GM18498 (cell line): ENCODE measurements at regions not wholly inside any gene's neighbourhood (a gene's known extent, or its start where the extent isn't known, plus 50 kb on each side); places are given as distances from the start of the nearest gene placed in this dataset.

Experiments used
- ATAC-seq: cut with Tn5 transposase; IDR thresholded peaks from one replicate; pipeline ENCODE4 v1.9.1; 2021; ENCODE audit warnings: mild to moderate bottlenecking, moderate library complexity; ENCODE audit not compliant: unreplicated experiment

DNA sequence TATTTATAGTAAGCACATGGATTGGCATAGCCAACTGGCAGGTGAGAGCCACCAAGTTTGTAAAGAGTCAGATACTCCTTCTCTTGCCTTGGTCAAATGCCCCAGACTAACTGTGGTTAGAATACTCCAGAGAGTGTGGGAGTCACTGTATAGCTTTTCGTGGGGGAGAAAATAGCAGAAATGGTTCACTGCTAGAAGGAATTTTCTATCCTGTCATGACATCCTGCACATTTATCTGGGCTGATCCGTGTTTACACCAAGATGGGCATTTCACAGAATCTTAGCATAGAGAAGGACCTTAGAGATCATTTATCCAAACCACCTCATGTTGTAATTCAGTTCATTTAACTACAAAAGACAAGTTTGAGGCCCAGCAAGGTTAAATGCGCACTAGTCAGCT lies 460.8 kb downstream of the ENC1 start:
- ATAC-seq = no peak

DNA sequence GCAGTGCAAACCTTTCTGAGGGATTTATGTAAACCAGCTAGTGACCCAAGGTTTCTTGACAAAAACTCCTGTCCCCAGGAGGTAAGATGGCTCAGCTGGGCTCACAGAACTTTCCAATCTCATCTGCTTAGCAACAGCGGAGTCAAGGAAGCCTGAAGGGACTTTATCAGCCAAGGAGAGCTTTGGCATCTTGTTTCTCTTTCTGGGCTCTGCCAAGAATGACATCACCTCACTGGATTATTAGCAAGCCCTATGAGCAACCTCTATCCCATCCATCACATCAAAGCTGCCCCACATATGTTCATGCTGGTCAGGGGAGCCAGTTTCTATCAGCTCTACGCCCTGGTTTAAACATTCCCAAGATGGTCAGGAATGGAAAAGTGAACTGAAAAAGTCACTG lies 461.3 kb downstream of the ENC1 start:
- no peak for ATAC-seq

DNA sequence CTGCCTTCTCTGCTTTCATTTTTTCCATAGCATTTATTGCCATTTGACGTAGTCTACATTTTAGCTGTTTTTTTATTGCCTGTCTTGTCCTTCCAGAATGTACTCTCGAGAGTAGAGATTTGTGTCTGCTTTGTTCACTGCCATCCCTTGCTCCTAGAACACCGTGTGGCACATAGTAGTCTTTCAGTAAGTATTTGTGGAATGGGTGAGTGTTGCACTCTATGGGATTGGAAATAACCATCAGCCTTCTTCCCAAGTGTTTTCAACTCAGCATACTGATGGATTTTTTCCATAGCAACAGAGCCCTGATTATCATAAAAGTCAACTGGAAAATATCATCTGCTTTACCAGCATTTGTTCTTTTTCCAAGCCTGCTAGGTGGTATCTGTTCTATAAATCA lies 462.6 kb downstream of the ENC1 start:
- no peak for ATAC-seq

DNA sequence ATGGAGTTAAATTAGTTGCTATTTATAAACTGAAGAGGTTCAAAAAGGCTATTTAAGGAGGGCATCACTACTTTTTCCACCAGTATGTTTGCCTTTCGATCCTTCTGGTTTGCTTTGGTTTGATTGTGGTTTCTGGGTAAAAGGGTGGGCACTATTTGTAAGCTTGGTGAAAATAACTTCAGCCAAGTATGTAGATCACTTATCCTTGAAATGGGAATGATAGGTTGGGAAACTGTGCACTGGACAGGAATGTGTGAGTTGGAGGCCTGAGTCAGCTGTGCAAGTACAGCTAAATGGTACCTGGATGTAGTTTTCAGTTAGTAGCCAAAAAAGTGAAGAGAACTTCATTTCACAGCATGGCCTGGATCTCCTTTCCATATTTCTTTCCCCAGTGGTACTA lies 466.2 kb downstream of the ENC1 start:
- no peak for ATAC-seq

DNA sequence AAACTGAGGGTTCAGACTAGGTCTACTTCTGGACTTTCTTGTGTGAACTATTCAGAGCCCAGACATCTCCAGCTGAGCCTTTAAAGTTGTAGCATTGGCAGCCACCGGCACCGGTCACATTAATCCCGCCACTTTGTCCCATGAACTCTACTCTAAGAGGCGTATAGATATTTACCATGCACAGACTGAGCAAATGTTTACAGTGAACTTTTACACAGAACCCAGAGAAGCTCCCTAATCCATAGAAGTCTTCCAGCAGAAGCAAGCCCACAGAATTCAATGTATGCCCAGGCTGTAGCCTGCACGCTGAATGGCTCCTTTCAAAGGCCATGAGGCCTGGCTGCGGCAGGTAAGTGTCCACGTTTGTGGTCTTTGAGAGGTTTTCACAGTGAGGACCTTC lies 466.9 kb downstream of the ENC1 start:
- no peak for ATAC-seq

DNA sequence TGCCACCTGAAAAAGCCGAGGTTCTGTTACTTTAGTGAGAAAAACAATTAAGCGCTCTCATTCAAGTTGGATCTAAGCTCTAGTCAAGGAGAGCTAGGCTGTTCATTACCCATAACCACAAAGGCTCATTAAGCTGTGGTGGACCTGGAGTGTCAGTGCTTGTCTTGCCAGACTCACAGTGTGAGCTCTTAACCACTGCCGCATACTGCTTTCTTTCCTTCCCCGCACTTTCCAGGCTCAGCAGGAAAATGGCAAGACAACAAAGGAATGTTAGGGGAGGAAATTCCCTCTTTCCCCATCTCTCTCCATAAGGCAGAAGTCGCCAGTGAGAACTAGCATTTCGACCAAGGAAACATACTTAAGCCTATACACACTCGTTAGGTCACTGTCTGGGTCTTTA lies 467.3 kb downstream of the ENC1 start:
- no peak for ATAC-seq

DNA sequence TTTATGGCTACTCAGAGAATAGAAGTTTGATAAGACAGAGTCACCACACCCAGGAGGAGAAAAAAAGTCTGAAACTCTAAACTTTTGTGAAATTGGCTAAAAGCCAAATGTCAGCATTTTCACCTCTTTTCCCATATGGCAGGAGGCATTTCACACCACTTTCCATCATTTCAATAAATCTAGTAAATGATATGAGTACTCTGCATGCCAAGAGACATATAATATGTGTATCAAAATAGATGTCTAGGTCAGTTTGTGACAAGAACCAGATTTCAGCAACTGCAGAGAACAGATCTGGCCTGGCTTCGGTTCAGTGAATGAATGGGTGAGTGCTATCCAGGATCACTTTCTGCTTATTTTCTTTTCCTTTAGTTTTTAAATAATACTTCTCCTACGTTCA lies 470.8 kb downstream of the ENC1 start:
- ATAC-seq = no peak

DNA sequence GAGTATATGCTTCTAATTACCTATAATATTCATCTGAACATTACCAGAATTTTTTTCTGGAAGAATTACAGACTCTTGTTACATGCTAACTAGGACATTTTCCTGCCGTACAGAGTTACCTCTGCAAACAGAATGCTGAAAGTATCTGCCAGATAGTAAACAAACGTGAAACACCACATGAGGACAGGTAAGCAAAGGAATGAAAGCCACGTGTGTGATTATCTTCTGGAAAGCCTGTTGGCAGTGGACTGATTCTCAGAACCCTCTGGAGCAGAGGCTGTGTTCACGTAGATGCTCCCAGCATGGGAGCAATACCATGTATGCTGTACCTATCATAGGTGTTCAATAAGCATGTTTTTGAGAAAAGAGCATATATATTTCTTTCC lies 472.6 kb downstream of the ENC1 start:
- ATAC-seq = no peak

DNA sequence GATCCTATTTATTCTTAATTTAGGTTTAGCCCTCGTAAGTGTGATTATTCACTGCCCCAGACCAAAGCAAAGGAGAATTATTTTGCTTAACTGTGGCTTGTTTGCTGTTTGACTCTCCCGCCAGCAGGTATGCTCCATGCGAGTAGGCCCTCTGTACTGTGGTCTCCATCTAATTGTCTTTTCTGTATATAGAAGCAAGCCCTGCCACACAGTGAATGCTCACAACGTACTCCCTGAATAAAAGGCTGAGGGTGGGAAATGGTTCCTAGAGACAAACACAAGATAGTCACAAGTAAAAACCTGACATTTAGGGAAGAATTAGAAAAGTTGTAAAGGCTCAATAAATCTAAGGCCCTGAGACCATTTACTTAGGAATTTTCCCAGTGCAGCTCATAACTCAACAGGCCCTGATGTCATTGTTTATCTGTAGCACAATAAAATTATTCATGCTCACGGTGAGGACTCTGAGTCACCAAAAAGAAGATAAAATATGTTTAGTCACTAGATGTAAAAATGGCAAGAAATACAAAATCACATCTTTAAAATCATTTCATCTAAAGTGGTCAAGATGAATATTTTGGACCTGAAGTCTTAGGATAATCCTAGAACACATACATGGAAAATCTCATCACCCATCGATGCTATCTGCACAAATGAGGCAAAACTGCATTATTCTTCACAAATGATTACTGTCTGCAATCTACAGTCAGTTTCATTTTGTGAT lies 473.2 kb downstream of the ENC1 start:
- no peak for ATAC-seq

DNA sequence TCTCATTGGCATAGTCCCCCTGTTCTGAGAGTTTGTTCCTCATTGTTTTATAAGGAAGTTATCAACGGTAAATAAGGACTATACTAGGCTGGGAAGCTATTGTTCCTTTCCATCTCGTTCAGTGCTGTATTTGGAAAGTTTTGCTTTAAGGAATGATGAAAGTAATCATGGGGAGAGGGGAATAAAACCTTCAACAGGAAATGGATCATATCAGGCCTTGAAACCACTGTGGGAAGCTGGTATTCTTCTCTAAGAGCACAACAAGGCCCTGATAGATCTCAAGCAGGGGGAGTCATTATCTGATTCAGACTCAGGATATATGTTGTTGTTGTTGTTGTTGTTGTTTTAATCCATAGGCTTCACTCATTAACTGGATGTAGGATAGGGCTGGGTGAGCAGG lies 474.5 kb downstream of the ENC1 start:
- no peak for ATAC-seq

DNA sequence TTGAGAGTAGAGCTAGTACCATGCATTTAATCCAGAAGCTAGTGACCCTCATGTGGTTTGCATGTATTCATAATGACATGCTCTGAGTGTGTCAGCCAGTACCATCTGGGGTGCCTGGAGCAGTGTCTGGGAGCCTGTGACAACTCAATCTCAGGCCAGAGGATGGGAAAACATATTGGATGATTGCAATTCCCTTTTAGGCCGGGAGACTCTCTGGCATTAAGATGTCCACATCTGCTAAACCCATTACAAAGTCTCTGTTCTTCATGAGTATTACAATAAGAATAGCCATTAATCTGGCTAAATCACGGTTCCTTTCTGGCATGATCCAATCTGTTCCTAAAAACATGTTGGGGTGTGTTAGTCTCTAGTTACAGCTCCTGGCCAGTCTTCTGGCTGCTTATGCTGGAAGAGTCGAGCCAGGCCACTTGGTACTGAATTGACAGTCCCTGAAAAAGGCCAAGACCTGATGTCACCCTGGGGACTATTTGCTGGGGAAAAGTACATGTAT lies 475.7 kb downstream of the ENC1 start:
- no peak for ATAC-seq

DNA sequence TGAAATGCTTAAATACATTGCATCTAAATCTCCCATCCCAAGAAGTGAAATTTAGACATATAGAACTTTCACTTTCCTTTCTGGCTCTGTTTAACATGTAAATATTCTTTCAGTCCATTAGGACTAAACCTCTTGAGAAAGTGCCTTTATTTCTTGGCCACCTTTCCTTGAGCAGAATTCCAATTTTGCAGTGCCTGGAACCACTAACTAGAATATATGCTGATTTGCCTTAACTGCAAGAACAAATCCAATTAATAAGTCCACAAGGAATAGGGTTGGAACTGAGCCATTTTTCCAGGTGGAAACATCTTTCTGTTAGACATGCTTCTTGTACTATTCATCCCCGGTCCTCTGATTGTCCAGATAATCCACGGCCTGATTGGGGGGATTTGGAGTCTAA lies 478.0 kb downstream of the ENC1 start:
- ATAC-seq = no peak

DNA sequence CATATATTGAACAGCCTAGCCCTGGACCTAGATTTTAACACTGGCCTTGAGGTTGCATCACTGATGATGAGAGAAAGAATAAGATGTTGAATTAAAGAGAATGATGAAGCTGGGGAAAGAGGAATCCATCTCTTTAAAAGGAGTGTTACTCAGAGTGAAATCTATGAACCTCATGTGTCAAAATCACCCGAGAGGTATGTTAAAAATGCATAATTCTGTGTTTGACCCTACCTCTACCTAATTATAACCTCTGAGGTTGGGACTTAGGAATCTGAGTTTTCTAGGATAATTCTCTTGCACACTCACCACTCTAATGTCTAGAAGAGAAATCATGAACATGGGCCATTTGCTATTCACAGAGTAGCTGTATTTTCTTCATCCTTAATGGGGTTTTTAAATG lies 479.4 kb downstream of the ENC1 start:
- ATAC-seq = no peak

DNA sequence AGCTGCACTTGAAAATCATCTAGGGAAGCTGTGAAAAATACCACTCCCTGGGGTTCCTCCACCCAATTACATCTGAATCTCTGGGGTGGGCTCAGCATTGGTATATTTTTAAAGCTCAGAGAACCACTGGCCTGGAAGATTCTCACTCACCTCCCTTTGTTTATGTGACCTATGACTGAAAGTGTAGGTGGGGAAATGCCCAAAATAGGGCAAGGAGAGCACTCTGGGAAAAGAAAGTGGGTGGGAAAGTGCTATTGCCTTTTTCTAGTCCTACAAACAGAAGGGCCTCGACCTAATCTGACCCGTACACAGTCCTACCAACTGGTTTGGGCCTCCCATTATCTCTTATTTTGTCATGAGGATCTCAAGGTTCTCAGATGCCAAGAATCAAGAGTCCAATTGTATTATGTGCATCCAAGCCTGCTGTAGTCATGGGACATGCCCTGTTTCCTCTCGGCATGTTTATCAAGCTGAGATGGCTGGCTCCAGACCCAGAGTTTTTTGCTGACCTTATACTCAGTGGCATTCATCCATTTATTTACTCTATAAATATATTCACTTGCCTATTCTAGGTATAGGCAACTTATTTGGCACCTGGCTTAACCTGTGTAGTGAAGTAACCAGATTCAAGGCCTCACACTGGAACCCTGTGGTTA lies 483.7 kb downstream of the ENC1 start:
- no peak for ATAC-seq

DNA sequence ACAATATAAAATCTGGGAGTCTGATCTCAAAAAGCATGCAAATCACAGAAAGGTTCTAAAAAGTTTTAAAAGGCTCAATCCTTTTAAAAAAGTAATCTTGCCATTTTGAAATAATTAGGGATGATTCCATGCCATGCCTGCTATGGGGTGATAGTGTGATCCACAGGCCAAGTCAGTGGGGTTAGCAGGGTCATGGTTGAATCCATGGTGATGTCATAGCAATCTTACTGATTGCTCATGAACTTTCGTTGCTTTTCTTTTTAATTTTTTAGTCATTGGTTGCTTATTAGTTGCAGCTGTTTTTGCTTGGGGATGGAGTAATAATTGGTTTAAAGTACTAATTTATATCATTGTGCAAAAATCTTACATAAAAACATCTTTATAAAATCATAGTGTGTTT lies 485.0 kb downstream of the ENC1 start:
- no peak for ATAC-seq

DNA sequence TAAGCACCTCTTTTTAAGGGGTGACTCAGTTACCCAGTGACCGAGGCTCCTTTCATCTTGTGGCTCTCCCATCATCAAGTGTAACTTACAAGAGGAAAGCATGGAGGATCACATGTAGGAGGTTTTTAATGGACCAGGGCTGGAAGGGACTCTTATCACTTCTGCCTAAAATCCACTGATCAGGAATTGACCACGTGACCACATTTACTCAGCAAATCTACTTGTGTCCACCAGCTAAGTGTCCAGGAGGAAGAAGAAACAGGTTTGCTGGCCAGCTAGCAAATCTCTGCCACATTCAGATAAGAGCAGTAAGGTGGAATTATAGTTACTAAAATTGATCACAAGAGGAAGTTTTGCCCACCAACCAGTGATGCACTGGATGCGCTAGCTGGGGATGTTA lies 486.0 kb downstream of the ENC1 start:
- ATAC-seq = no peak

DNA sequence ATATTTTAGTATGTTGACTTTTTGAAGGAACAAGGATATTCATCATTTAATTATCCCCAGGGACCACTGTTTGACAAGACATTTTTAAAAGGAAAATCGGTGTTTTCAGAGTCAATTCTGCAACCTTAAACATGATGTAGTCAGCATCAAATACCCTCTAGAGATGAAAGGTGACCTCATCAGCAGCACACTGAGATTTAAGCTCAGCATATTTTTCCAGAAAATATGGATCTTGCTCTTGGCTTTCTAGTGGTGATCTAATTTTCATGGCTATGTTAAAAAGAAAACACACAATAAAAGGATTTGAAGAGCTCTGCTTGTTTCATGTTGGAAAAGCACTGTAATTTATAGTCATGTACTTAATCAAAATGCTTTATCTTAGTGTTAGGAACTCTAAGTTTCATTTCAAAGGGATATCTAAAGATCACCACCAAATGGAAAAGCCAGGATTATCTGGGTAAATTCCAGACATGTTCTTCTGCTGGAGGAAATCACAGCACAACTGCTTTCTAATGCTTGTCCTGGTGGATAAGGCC lies 487.2 kb downstream of the ENC1 start:
- no peak for ATAC-seq

DNA sequence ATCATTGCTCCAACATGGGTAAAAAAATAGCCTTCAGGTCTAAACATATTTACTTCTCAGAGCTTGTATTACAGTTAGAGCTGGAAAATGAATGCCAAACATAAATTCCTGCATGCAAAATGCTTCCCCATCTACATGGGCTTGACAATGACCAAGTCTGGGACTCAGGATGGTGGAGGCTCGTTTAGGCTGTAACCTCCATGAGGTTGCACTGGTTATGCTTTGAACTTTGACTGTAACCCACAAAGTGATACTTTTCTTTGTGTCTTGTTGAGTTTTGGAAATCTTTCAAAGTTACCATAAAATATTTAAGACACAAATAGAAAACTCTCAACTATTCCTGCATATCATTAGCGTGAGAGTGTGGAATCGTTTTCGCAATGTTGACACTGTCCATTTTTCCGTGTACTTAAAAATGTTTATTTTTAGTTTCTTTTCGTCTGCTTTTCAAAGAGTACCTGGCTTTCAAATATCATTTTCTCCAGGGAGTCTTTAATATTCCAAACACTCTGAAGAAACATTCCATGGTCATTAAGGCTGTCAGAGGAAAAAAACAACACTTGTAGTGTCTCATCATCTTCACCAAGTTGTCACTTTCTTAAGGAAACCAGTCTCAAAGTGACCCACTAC lies 487.8 kb downstream of the ENC1 start:
- ATAC-seq = no peak

DNA sequence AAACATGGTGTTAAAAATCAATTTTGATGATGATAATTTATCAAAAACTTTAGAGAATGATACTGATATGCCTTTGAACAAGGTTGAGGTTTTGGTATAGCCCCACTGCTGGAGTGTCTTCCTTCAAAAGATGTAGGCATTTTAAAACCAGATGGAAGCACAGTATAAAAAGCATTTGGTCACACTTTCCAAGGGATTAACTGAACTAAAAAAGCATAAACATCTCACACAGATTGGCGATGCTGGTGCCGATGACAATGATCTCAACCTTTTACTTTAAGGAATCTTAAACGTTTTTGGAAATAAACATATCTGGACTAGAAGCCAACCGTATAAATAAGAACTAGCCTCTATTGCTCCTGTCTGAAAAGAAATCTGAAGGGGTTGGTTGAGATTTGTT lies 488.4 kb downstream of the ENC1 start:
- no peak for ATAC-seq

DNA sequence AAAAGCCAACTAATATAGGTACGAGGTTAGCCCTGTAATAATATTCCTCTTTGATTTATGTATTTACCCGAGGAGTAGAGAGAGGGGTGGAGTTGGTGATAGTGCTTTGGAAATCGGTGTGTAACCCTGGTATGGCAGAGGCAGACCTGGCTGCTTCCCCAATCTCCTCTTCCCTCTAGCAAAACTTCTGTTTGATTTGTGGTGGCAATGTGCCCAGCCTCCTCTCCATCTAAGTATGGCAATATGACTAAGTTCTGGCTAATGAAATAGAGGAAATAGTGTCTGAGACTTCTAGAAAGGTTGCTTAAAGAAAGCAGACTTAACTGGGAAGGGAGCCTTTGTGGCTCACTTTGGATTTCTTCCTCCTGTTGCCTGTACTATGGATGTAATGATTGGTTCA lies 491.1 kb downstream of the ENC1 start:
- ATAC-seq = no peak

DNA sequence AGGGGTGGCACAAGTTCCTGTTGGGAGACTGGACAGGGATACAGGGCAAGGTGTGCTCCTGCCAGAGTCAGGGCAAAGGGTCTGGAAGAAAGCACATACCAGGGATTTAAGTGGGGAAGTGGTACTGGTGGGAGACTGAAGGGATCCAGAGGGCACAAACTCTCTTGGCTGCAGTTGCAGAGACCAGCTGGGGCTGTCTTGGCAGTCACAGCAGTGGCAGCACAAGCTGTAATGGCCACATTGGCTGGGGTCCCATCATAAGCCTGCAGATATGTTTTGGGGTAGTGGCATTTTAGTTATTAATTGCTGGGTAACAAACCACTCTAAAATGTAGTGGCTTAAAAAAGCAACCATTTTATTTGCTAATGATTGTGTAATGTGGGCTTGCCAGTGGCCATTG lies 492.2 kb downstream of the ENC1 start:
- ATAC-seq = no peak

DNA sequence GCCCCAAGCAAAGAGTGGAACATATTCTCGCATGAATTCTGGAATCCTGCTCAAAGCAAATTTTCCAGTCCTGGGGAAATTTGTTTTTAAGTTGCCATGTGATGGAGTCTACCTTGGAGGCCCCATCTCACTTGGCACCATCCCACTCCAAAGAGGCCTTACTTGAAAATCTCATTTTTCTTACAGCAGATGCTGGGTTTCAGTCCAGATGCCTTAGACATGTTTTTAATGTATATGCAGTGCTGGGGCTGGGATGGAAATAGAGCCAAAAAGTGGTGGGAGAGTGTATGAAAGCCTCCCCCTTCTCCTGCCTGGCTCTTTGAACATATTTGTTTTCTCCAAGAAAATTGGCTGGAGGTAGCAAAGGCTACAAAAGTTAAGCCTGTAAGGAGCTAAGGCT lies 493.7 kb downstream of the ENC1 start:
- ATAC-seq = no peak
